GM12892 (cell line): ENCODE measurements at regions not wholly inside any gene's neighbourhood (a gene's known extent, or its start where the extent isn't known, plus 50 kb on each side); places are given as distances from the start of the nearest gene placed in this dataset.
A peak's percentile ranks its signal among the peaks of the same experiment; 100 is the strongest.
"Not testable (repeated sequence)": the region's sequence is repeated elsewhere in the genome, so short reads cannot be mapped to it uniquely, and the experiment has no call there.

Experiments used
- DNase-seq: peaks from one replicate; pipeline ENCODE4 v3.0.0; 2011; ENCODE audit not compliant: insufficient read length
- FAIRE-seq: peaks from 2 replicates; lab custom pipeline; 2011; peaks lifted over from hg19 to GRCh38; lab: Jason Lieb, UNC
- POLR2A ChIP-seq: IDR thresholded peaks from 2 replicates; pipeline ENCODE4 v1.6.1; 2011; ENCODE audit warnings: low read depth, low read length, control low read depth
- POLR2AphosphoS5 ChIP-seq: IDR thresholded peaks from 2 replicates; pipeline ENCODE4 v1.6.1; 2011; ENCODE audit warnings: low read depth, low read length, control low read depth
- TAF1 ChIP-seq: IDR thresholded peaks from 2 replicates; pipeline ENCODE4 v1.6.1; 2011; ENCODE audit warnings: low read depth, mild to moderate bottlenecking, control low read depth, low read length, borderline replicate concordance

- DNase-seq (no peak), FAIRE-seq (peak; percentile 5)
- TF ChIP-seq POLR2AphosphoS5, result no peak
- TF ChIP-seq POLR2A, result no peak
- no peak for TF ChIP-seq TAF1
Observed at GRCh38 chr2:8441986-8442385, 239.9 kb upstream of the ID2 start.

- no peak for DNase-seq
- no peak for FAIRE-seq
- TF ChIP-seq TAF1 (no peak), POLR2AphosphoS5 (no peak)
Observed at GRCh38 chr2:8442833-8443486, 238.9 kb upstream of the ID2 start.

- FAIRE-seq, result no peak
- DNase-seq, result no peak
- TF ChIP-seq POLR2AphosphoS5 (no peak), TAF1 (no peak), POLR2A (no peak)
Observed at GRCh38 chr2:8445580-8445979, 236.3 kb upstream of the ID2 start.

- FAIRE-seq, DNase-seq: not testable (repeated sequence)
Observed at GRCh38 chr2:8446751-8447150, 235.1 kb upstream of the ID2 start.

GRCh38 chr2:8447610-8448221, 234.1 kb upstream of the ID2 start:
- DNase-seq (no peak), FAIRE-seq (no peak)
- TF ChIP-seq POLR2A (no peak), POLR2AphosphoS5 (no peak), TAF1 (no peak)

GRCh38 chr2:8448824-8449556, 232.9 kb upstream of the ID2 start:
- DNase-seq (no peak), FAIRE-seq (no peak)
- TF ChIP-seq TAF1 (no peak), POLR2AphosphoS5 (no peak), POLR2A (no peak)

- FAIRE-seq, result no peak
- TF ChIP-seq POLR2A (no peak), POLR2AphosphoS5 (no peak), TAF1 (no peak)
Observed at GRCh38 chr2:8451273-8451672, 230.6 kb upstream of the ID2 start.

GRCh38 chr2:8452296-8452695, 229.6 kb upstream of the ID2 start:
- DNase-seq (no peak), FAIRE-seq (no peak)
- TF ChIP-seq POLR2A (no peak), TAF1 (no peak), POLR2AphosphoS5 (no peak)

More at GRCh38 chr2:8451273-8451672, 230.6 kb upstream of the ID2 start:
- DNase-seq, result no peak

- DNase-seq (no peak), FAIRE-seq (no peak)
- TF ChIP-seq POLR2AphosphoS5 (no peak), POLR2A (no peak), TAF1 (no peak)
Observed at GRCh38 chr2:8452979-8453903, 228.6 kb upstream of the ID2 start.

- FAIRE-seq, result no peak
- TF ChIP-seq POLR2AphosphoS5, result no peak
- no peak for TF ChIP-seq POLR2A
- no peak for TF ChIP-seq TAF1
- no peak for DNase-seq
Observed at GRCh38 chr2:8453904-8454302, 228.0 kb upstream of the ID2 start.

GRCh38 chr2:8454797-8455196, 227.1 kb upstream of the ID2 start:
- FAIRE-seq (no peak), DNase-seq (no peak)
- no peak for TF ChIP-seq TAF1
- TF ChIP-seq POLR2AphosphoS5, result no peak
- no peak for TF ChIP-seq POLR2A
